Keratinocyte (primary cell): ENCODE measurements at regions not wholly inside any gene's neighbourhood (a gene's known extent, or its start where the extent isn't known, plus 50 kb on each side); places are given as distances from the start of the nearest gene placed in this dataset.

Source experiments
- DNase-seq: peaks from one replicate; pipeline ENCODE4 v3.0.0-alpha.2; 2011; ENCODE audit warnings: low read depth, missing footprints, low spot score
- FAIRE-seq: peaks from 2 replicates; lab custom pipeline; 2011; peaks lifted over from hg19 to GRCh38; lab: Jason Lieb, UNC
- H2AFZ ChIP-seq: 2 replicates; pipeline ENCODE4 v1.6.0; 2012; ENCODE audit warnings: low read length, control low read depth, inconsistent platforms; ENCODE audit not compliant: control insufficient read depth
- H3K27ac ChIP-seq: 2 replicates; pipeline ENCODE4 v1.5.1; 2011; ENCODE audit warnings: low read length; ENCODE audit not compliant: control insufficient read depth, insufficient read depth
- H3K27me3 ChIP-seq: 3 replicates; pipeline ENCODE4 v1.6.0; 2011; ENCODE audit warnings: low read length; ENCODE audit not compliant: control insufficient read depth, insufficient read depth; ENCODE audit errors: extremely low read depth
- H3K36me3 ChIP-seq, 2 experiments: 2 replicates in 1 of 2; 3 replicates in 1 of 2; pipeline ENCODE4 v1.5.1; 2011; ENCODE audit warnings: low read length in 2 of 2, mild to moderate bottlenecking in 1 of 2; ENCODE audit not compliant: control insufficient read depth in 2 of 2, insufficient read depth in 2 of 2; ENCODE audit errors: extremely low read depth in 1 of 2
- H3K4me1 ChIP-seq: 3 replicates; pipeline ENCODE4 v1.5.1; 2011; ENCODE audit warnings: low read length; ENCODE audit not compliant: control insufficient read depth, insufficient read depth; ENCODE audit errors: extremely low read depth
- H3K4me2 ChIP-seq: 3 replicates; pipeline ENCODE4 v1.6.0; 2011; ENCODE audit warnings: low read depth, low read length; ENCODE audit not compliant: control insufficient read depth, insufficient read depth; ENCODE audit errors: extremely low read depth
- H3K4me3 ChIP-seq, 3 experiments: fragments of 200-600 bp in 1 of 3; sonication (generic) in 1 of 3; 2 replicates in 2 of 3; 3 replicates in 1 of 3; pipeline ENCODE4 v1.5.1; 2011 to 2016; ENCODE audit warnings: low read length in 3 of 3, mild to moderate bottlenecking in 3 of 3, control low read depth in 2 of 3, inconsistent platforms in 1 of 3, low read depth in 1 of 3, mixed read lengths in 1 of 3, mixed run types in 1 of 3, moderate library complexity in 1 of 3; ENCODE audit not compliant: control insufficient read depth in 2 of 3, insufficient read depth in 2 of 3; ENCODE audit errors: extremely low read depth in 1 of 3
- H3K79me2 ChIP-seq: 2 replicates; pipeline ENCODE4 v1.6.0; 2012; ENCODE audit warnings: low read length; ENCODE audit not compliant: control insufficient read depth, insufficient read depth
- H3K9ac ChIP-seq: 3 replicates; pipeline ENCODE4 v1.6.0; 2011; ENCODE audit warnings: low read length; ENCODE audit not compliant: control insufficient read depth, insufficient read depth; ENCODE audit errors: extremely low read depth
- H3K9me1 ChIP-seq: 3 replicates; pipeline ENCODE4 v1.6.0; 2011; ENCODE audit warnings: low read length; ENCODE audit not compliant: control insufficient read depth, insufficient read depth; ENCODE audit errors: extremely low read depth
- H3K9me3 ChIP-seq: 2 replicates; pipeline ENCODE4 v1.5.1; 2012; ENCODE audit warnings: low read depth, low read length; ENCODE audit not compliant: control insufficient read depth
- H4K20me1 ChIP-seq: 3 replicates; pipeline ENCODE4 v1.6.0; 2011; ENCODE audit warnings: low read length; ENCODE audit not compliant: control insufficient read depth, insufficient read depth; ENCODE audit errors: extremely low read depth
- CTCF ChIP-seq, 3 experiments: IDR thresholded peaks in 1 of 3; conservative IDR thresholded peaks in 1 of 3; optimal IDR thresholded peaks in 1 of 3; 2 replicates in 2 of 3; 3 replicates in 1 of 3; pipeline versions ENCODE3 to v1.5.1; 2011; ENCODE audit warnings: low read length in 3 of 3, mild to moderate bottlenecking in 3 of 3, moderate library complexity in 2 of 3, control low read depth in 1 of 3, inconsistent platforms in 1 of 3; ENCODE audit not compliant: insufficient read depth in 2 of 3; ENCODE audit errors: extremely low read depth in 1 of 3
- EZH2 ChIP-seq: IDR thresholded peaks from one replicate; pipeline ENCODE4 v1.6.1; 2012; ENCODE audit warnings: inconsistent platforms, mild to moderate bottlenecking, low read length, moderate library complexity
- dilution Hi-C: fragments of 300-500 bp; cut with MboI; formaldehyde crosslinking; loops from one replicate; pipeline ENCODE4 v1.7.0; 2020; ENCODE audit warnings: low sequenced_read_pairs; ENCODE audit not compliant: extremely low pct_ligation_motif_present

GRCh38 chr11:134676516-134677287 is 264.7 kb upstream of the B3GAT1 start:
- H3K9ac ChIP-seq: no peak overlapping the region
- no peaks in the 10 kb centered on the region for H3K79me2 ChIP-seq
- H2AFZ ChIP-seq: no peak overlapping the region
- H4K20me1 ChIP-seq: no peaks in the 10 kb centered on the region
- TF ChIP-seq EZH2 (no peak), CTCF (optimal IDR thresholded peaks at IDR 0.05 in 1 of 3, IDR thresholded peaks at IDR 0.05 in 1 of 3, conservative IDR thresholded peaks at IDR 0.05 in 1 of 3; ENCODE audit: extremely low read depth in 1 of 3, insufficient read depth in 2 of 3, low read length in 3 of 3) (no peak)
- no peaks in the 10 kb centered on the region for H3K9me1 ChIP-seq
- peaks cover 4% of the 10 kb centered on the region for H3K9me3 ChIP-seq
- H3K4me3 ChIP-seq: no peak overlapping the region
- no peaks in the 10 kb centered on the region for H3K27me3 ChIP-seq
- FAIRE-seq (no peak), DNase-seq (no peak)
- H3K27ac ChIP-seq: no peak overlapping the region
- H3K4me1 ChIP-seq: no peaks in the 10 kb centered on the region
- dilution Hi-C loops: no loop called here
- H3K36me3 ChIP-seq: no peaks in the 10 kb centered on the region
- no peak overlapping the region for H3K4me2 ChIP-seq

DNA sequence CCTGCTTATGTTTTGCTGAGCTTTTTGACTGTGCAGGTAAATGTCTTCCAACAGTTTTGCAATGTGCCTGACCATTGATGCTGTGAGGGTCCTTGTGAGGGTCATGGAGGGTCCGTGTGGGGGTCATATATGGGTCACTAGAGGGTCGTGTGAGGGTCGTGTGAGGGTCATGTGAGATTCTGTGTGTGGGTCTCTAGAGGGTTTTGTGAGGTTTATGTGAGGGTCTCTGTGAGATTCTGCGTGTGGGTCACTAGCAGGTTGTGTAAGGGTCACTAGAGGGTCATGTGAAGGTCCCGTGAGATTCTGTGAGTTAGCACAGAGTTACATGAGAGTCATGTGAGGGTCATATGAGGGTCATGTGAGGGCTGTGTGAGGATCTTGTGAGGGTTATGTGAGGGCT is 263.9 kb upstream of the B3GAT1 start:
- Histone ChIP-seq H3K4me1 (no peaks in the 10 kb centered on the region), H3K9me1 (no peaks in the 10 kb centered on the region), H3K4me2 (no peak overlapping the region), H3K9me3 (peaks cover 4% of the 10 kb centered on the region), H3K27ac (no peak overlapping the region), H2AFZ (no peak overlapping the region), H4K20me1 (no peaks in the 10 kb centered on the region), H3K79me2 (no peaks in the 10 kb centered on the region), H3K9ac (no peak overlapping the region), H3K27me3 (no peaks in the 10 kb centered on the region), H3K36me3 (no peaks in the 10 kb centered on the region), H3K4me3 (no peak overlapping the region)
- FAIRE-seq (no peak), DNase-seq (no peak)
- TF ChIP-seq EZH2 (no peak), CTCF (optimal IDR thresholded peaks at IDR 0.05 in 1 of 3, IDR thresholded peaks at IDR 0.05 in 1 of 3, conservative IDR thresholded peaks at IDR 0.05 in 1 of 3; ENCODE audit: extremely low read depth in 1 of 3, insufficient read depth in 2 of 3, low read length in 3 of 3) (no peak)
- dilution Hi-C loops: no loop called here
